GM06990 (cell line): ENCODE measurements at regions not wholly inside any gene's neighbourhood (a gene's known extent, or its start where the extent isn't known, plus 50 kb on each side); places are given as distances from the start of the nearest gene placed in this dataset.
"Not testable (repeated sequence)": the region's sequence is repeated elsewhere in the genome, so short reads cannot be mapped to it uniquely, and the experiment has no call there.

Experiments
- DNase-seq: peaks from one replicate; pipeline ENCODE4 v3.0.0-alpha.2; 2011; ENCODE audit not compliant: insufficient read length; ENCODE audit errors: extremely low read depth
- H3K27me3 ChIP-seq: replicated peaks from 2 replicates; pipeline ENCODE4 v1.6.0; 2011; ENCODE audit warnings: low read length; ENCODE audit not compliant: control insufficient read depth, insufficient read depth
- H3K36me3 ChIP-seq: 2 replicates; pipeline ENCODE4 v1.5.1; 2011; ENCODE audit warnings: low read length; ENCODE audit not compliant: control insufficient read depth, insufficient read depth
- H3K4me3 ChIP-seq: replicated peaks from 2 replicates; pipeline ENCODE4 v1.5.1; 2011; ENCODE audit warnings: low read depth, mild to moderate bottlenecking, control low read depth, low read length
- TF ChIP-seq, protein P1 (sequence below): IDR thresholded peaks from 2 replicates; pipeline ENCODE4 v1.5.1; 2011; ENCODE audit warnings: low read length, control low read depth, mild to moderate bottlenecking, inconsistent platforms; ENCODE audit not compliant: insufficient read depth, poor library complexity, severe bottlenecking

DNA sequence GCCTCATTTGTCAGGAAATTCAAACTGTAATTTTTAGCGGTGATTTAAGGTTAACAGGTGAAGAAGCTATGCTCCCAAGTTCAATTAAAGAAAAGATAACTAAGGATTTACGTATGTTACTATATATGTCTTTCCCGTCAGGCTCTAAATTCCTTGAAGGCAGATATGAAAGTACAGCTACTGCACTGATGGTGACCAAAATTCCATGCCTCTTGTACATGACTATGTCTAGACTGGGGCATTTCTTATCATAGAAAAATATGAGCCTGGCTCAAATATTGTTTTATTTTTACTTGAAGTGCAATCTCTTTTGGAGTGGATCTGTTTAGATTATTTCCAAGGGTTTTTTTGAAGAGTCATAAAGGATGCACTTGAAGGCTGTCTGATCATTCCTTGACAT, 647.1 kb upstream of the KCNMB2 start:
- Histone ChIP-seq H3K36me3 (no peaks in the 10 kb centered on the region), H3K27me3 (no peaks in the 10 kb centered on the region; the same call in 1 of the 2 replicates), H3K4me3 (no peak overlapping the region)
- TF ChIP-seq, protein P1, sequence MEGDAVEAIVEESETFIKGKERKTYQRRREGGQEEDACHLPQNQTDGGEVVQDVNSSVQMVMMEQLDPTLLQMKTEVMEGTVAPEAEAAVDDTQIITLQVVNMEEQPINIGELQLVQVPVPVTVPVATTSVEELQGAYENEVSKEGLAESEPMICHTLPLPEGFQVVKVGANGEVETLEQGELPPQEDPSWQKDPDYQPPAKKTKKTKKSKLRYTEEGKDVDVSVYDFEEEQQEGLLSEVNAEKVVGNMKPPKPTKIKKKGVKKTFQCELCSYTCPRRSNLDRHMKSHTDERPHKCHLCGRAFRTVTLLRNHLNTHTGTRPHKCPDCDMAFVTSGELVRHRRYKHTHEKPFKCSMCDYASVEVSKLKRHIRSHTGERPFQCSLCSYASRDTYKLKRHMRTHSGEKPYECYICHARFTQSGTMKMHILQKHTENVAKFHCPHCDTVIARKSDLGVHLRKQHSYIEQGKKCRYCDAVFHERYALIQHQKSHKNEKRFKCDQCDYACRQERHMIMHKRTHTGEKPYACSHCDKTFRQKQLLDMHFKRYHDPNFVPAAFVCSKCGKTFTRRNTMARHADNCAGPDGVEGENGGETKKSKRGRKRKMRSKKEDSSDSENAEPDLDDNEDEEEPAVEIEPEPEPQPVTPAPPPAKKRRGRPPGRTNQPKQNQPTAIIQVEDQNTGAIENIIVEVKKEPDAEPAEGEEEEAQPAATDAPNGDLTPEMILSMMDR: no peak
- no peak for DNase-seq

GRCh38 chr3:177889652-177890358, 646.4 kb upstream of the KCNMB2 start:
- H3K36me3 ChIP-seq: no peaks in the 10 kb centered on the region
- H3K4me3 ChIP-seq: no peak overlapping the region
- no peak for DNase-seq
- no peaks in the 10 kb centered on the region; the same call in 1 of the 2 replicates for H3K27me3 ChIP-seq
- TF ChIP-seq, protein P1: no peak

- DNase-seq: no peak
- Histone ChIP-seq H3K4me3 (no peak overlapping the region), H3K27me3 (no peaks in the 10 kb centered on the region; the same call in 1 of the 2 replicates), H3K36me3 (no peaks in the 10 kb centered on the region)
- TF ChIP-seq, protein P1: no peak
These were observed 645.9 kb upstream of the KCNMB2 start for GRCh38 chr3:177890359-177890683.

DNA sequence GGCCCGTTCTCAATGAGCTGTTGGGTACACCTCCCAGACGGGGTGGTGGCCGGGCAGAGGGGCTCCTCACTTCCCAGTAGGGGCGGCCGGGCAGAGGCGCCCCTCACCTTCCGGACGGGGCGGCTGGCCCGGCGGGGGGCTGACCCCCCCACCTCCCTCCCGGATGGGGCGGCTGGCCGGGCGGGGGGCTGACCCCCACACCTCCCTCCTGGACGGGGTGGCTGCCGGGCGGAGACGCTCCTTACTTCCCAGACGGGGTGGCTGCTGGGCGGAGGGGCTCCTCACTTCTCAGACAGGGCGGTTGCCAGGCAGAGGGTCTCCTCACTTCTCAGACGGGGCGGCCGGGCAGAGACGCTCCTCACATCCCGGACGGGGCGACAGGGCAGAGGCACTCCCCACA, 644.7 kb upstream of the KCNMB2 start:
- not testable (repeated sequence) for H3K36me3 ChIP-seq, DNase-seq, H3K4me3 ChIP-seq, H3K27me3 ChIP-seq

DNA sequence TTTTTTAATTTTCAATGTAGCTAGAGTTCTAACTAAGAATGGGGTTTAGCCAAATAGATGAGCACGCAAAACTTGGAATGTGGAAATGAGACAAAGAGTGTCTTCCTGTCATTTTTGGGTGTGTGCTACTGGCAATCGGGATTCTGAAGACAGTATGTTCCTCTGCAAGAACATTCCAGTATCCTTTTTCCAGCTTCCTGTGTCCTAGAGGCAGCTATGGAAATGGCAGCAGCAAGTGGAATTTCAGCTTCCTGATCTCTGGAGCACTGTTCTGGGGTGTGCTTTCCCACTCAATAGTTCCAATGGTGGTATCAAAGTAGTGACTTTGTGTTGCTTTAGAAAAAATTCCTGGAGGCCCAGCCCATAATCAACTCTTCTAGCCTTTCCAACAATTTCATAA, 642.9 kb upstream of the KCNMB2 start:
- no peak for DNase-seq
- no peaks in the 10 kb centered on the region for H3K36me3 ChIP-seq
- TF ChIP-seq, protein P1: no peak
- no peaks in the 10 kb centered on the region; the same call in 1 of the 2 replicates for H3K27me3 ChIP-seq
- no peak overlapping the region for H3K4me3 ChIP-seq

DNA sequence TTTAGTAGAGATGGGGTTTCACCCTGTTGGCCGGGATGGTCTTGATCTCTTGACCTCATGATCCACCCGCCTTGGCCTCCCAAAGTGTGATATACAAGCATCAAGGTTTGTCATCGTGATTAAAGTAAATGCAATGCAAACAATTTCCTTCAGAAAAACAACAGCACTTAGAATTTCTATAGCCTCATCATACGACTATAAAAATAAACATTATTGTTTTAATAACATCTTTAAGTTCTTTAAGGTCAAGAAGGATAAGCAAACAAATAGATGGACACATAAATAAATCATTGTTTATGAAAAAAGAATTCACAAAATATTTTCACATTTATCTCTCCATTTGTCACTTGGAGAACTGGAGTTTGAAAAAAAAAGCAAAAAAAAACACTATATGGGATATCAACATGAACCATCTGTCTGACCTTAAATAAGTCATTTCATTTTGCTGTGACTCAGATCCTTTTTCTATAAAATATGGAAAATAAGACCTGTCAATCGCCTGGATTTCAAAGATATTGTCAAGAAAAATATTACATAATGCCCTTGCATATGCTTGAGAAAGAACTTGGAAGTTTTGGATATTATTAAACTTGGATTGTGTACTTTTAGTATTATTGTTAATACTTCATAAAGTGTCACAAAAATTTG, 642.0 kb upstream of the KCNMB2 start:
- Histone ChIP-seq H3K36me3 (no peaks in the 10 kb centered on the region), H3K4me3 (no peak overlapping the region), H3K27me3 (no peaks in the 10 kb centered on the region; the same call in 1 of the 2 replicates)
- TF ChIP-seq, protein P1: no peak
- no peak for DNase-seq
